ENCODE measurements at regions not wholly inside any gene's neighbourhood (a gene's known extent, or its start where the extent isn't known, plus 50 kb on each side); places are given as distances from the start of the nearest gene placed in this dataset.

DNA sequence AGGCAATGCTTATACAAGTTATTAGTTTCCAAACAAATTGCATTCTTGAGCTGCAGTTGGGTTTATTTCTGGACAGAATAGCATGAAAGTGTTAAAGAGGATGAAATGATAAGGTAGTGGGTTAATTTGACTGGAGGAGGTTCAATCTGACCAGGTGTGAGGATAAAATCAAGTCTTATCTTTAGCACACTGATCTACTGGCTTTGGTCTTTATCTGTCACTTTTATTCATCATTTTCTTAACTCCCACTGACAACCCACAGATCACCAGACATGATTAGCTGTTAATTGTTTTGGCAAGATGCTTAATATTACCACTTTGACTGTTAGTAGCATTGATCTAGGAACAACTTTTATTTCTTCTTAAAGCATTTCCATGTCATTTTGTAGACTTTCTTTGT, 74.4 kb upstream of the CNTLN start:
- H3K4me3 ChIP-seq (ENCODE audit: low read depth in 1 of 3, low read length in 3 of 3) = no peak overlapping the region
- no peaks in the 10 kb centered on the region for H3K27me3 ChIP-seq (ENCODE audit: control insufficient read depth in 4 of 4, insufficient read depth in 4 of 4, low read length in 3 of 4)
- H3K9me3 ChIP-seq (ENCODE audit: control insufficient read depth in 4 of 4, low read length in 3 of 4) = no peaks in the 10 kb centered on the region
- peaks cover 0 to 3% (median under 1%) of the 10 kb centered on the region in 4 donors for H3K4me1 ChIP-seq (ENCODE audit: control insufficient read depth in 4 of 4, insufficient read depth in 4 of 4, low read length in 3 of 4)
- no peak overlapping the region for H3K9ac ChIP-seq (ENCODE audit: low read depth in 1 of 2, low read length in 2 of 2)
- TF ChIP-seq RAD21 (IDR thresholded peaks at IDR 0.05) (no peak), FOXA1 (IDR thresholded peaks at IDR 0.05) (no peak), MAX (IDR thresholded peaks at IDR 0.05) (no peak), JUND (IDR thresholded peaks at IDR 0.05) (no peak), NR2F2 (IDR thresholded peaks at IDR 0.05) (no peak), HNF4G (IDR thresholded peaks at IDR 0.05) (no peak), TAF1 (conservative IDR thresholded peaks at IDR 0.05) (no peak)
- TF ChIP-seq, protein P1, sequence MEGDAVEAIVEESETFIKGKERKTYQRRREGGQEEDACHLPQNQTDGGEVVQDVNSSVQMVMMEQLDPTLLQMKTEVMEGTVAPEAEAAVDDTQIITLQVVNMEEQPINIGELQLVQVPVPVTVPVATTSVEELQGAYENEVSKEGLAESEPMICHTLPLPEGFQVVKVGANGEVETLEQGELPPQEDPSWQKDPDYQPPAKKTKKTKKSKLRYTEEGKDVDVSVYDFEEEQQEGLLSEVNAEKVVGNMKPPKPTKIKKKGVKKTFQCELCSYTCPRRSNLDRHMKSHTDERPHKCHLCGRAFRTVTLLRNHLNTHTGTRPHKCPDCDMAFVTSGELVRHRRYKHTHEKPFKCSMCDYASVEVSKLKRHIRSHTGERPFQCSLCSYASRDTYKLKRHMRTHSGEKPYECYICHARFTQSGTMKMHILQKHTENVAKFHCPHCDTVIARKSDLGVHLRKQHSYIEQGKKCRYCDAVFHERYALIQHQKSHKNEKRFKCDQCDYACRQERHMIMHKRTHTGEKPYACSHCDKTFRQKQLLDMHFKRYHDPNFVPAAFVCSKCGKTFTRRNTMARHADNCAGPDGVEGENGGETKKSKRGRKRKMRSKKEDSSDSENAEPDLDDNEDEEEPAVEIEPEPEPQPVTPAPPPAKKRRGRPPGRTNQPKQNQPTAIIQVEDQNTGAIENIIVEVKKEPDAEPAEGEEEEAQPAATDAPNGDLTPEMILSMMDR (IDR thresholded peaks at IDR 0.05; ENCODE audit: low read depth, low read length, missing input control) = no peak
- TF ChIP-seq, protein P2, sequence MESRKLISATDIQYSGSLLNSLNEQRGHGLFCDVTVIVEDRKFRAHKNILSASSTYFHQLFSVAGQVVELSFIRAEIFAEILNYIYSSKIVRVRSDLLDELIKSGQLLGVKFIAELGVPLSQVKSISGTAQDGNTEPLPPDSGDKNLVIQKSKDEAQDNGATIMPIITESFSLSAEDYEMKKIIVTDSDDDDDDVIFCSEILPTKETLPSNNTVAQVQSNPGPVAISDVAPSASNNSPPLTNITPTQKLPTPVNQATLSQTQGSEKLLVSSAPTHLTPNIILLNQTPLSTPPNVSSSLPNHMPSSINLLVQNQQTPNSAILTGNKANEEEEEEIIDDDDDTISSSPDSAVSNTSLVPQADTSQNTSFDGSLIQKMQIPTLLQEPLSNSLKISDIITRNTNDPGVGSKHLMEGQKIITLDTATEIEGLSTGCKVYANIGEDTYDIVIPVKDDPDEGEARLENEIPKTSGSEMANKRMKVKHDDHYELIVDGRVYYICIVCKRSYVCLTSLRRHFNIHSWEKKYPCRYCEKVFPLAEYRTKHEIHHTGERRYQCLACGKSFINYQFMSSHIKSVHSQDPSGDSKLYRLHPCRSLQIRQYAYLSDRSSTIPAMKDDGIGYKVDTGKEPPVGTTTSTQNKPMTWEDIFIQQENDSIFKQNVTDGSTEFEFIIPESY (IDR thresholded peaks at IDR 0.05) = no peak
- DNase-seq (ENCODE audit: low spot score) = no peak
- no peak overlapping the region for H3K27ac ChIP-seq (ENCODE audit: low read depth in 1 of 2, low read length in 2 of 2)
- H3K36me3 ChIP-seq (ENCODE audit: control insufficient read depth in 4 of 4, insufficient read depth in 3 of 4, low read depth in 1 of 4, low read length in 3 of 4) = no peaks in the 10 kb centered on the region

DNA sequence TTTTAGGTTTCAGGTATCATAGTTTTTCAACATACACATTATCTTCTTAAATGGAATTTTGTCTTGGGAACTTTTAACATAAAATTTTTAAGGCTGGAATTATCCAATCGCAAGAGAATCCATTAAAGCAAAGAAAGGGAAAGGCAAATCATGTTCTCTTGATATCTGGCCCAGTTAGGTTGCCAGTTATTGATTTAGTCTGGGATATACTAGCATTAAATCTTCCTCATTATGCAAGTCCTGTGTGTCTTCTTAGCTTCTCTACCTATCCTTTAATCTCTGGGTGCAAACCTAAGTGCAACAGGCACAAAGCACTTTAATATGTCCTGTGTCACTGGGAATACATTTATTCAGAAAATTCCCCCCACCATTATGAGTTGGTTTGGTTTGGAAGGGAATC, 75.4 kb upstream of the CNTLN start:
- Histone ChIP-seq H3K9me3 (ENCODE audit: control insufficient read depth in 4 of 4, low read length in 3 of 4) (no peaks in the 10 kb centered on the region), H3K36me3 (ENCODE audit: control insufficient read depth in 4 of 4, insufficient read depth in 3 of 4, low read depth in 1 of 4, low read length in 3 of 4) (no peaks in the 10 kb centered on the region), H3K27me3 (ENCODE audit: control insufficient read depth in 4 of 4, insufficient read depth in 4 of 4, low read length in 3 of 4) (no peaks in the 10 kb centered on the region), H3K9ac (ENCODE audit: low read depth in 1 of 2, low read length in 2 of 2) (no peak overlapping the region), H3K4me1 (ENCODE audit: control insufficient read depth in 4 of 4, insufficient read depth in 4 of 4, low read length in 3 of 4) (peaks cover 0 to 3% (median under 1%) of the 10 kb centered on the region in 4 donors), H3K4me3 (ENCODE audit: low read depth in 1 of 3, low read length in 3 of 3) (no peak overlapping the region), H3K27ac (ENCODE audit: low read depth in 1 of 2, low read length in 2 of 2) (no peak overlapping the region)
- 51% methylated on average over 1 of the region's 1 CpG for WGBS
- no peak for DNase-seq (ENCODE audit: low spot score)
- no peak for TF ChIP-seq NR2F2 (IDR thresholded peaks at IDR 0.05)
- TF ChIP-seq GABPA (IDR thresholded peaks at IDR 0.05 in 1 of 2, conservative IDR thresholded peaks at IDR 0.05 in 1 of 2) = no peak
- TF ChIP-seq, protein P3, sequence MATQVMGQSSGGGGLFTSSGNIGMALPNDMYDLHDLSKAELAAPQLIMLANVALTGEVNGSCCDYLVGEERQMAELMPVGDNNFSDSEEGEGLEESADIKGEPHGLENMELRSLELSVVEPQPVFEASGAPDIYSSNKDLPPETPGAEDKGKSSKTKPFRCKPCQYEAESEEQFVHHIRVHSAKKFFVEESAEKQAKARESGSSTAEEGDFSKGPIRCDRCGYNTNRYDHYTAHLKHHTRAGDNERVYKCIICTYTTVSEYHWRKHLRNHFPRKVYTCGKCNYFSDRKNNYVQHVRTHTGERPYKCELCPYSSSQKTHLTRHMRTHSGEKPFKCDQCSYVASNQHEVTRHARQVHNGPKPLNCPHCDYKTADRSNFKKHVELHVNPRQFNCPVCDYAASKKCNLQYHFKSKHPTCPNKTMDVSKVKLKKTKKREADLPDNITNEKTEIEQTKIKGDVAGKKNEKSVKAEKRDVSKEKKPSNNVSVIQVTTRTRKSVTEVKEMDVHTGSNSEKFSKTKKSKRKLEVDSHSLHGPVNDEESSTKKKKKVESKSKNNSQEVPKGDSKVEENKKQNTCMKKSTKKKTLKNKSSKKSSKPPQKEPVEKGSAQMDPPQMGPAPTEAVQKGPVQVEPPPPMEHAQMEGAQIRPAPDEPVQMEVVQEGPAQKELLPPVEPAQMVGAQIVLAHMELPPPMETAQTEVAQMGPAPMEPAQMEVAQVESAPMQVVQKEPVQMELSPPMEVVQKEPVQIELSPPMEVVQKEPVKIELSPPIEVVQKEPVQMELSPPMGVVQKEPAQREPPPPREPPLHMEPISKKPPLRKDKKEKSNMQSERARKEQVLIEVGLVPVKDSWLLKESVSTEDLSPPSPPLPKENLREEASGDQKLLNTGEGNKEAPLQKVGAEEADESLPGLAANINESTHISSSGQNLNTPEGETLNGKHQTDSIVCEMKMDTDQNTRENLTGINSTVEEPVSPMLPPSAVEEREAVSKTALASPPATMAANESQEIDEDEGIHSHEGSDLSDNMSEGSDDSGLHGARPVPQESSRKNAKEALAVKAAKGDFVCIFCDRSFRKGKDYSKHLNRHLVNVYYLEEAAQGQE (IDR thresholded peaks at IDR 0.05) = no peak
- TF ChIP-seq, protein P2 (IDR thresholded peaks at IDR 0.05) = no peak
- TF ChIP-seq MAX (IDR thresholded peaks at IDR 0.05) = no peak
- TF ChIP-seq, protein P1 (IDR thresholded peaks at IDR 0.05; ENCODE audit: low read depth, low read length, missing input control) = no peak
- no peak for TF ChIP-seq ATF3 (IDR thresholded peaks at IDR 0.05)
- no peak for TF ChIP-seq FOXA1 (IDR thresholded peaks at IDR 0.05)
- no peak for TF ChIP-seq TAF1 (conservative IDR thresholded peaks at IDR 0.05)
- no peak for TF ChIP-seq JUND (IDR thresholded peaks at IDR 0.05)
